Transverse colon (tissue), 4 donors: ENCODE measurements at regions not wholly inside any gene's neighbourhood (a gene's known extent, or its start where the extent isn't known, plus 50 kb on each side); places are given as distances from the start of the nearest gene placed in this dataset.

Experiments
- DNase-seq: peaks from one replicate; pipeline ENCODE4 v3.0.0-alpha.2; 2019
- H3K27ac ChIP-seq, 4 donors: fragments of 200-600 bp; sonication (generic); 2 replicates each; pipeline ENCODE4 v1.5.1; 2016 to 2018; ENCODE audit warnings: inconsistent platforms in 4 of 4
- H3K27me3 ChIP-seq: fragments of 200-600 bp; sonication (generic); 2 replicates; pipeline ENCODE4 v1.5.1; 2017; ENCODE audit warnings: inconsistent platforms
- H3K36me3 ChIP-seq, 4 donors: fragments of 200-600 bp; sonication (generic); 2 replicates each; pipeline ENCODE4 v1.5.1; 2017 to 2019; ENCODE audit warnings: inconsistent platforms in 4 of 4
- H3K4me1 ChIP-seq, 4 donors: fragments of 200-600 bp; sonication (generic); 2 replicates each; pipeline ENCODE4 v1.5.1; 2017 to 2020; ENCODE audit warnings: inconsistent platforms in 4 of 4
- H3K4me3 ChIP-seq, 4 donors: fragments of 200-600 bp; sonication (generic); 1 replicate in 1 of 4; 2 replicates in 3 of 4; pipeline versions ENCODE4 v1.5.1 to v1.6.1; 2017 to 2019; ENCODE audit warnings: inconsistent platforms in 4 of 4
- H3K9me3 ChIP-seq, 2 donors: fragments of 200-600 bp; sonication (generic); 2 replicates each; pipeline ENCODE4 v1.5.1; 2017 to 2019; ENCODE audit warnings: inconsistent platforms in 2 of 2
- EP300 ChIP-seq: sonication (generic); formaldehyde crosslinking; IDR thresholded peaks from one replicate; pipeline ENCODE4 v1.6.1; 2017; ENCODE audit warnings: antibody characterized with exemption, low read depth
- POLR2A ChIP-seq: fragments of 450-650 bp; IDR thresholded peaks from one replicate; pipeline ENCODE4 v1.6.1; 2016; ENCODE audit warnings: antibody characterized with exemption, mild to moderate bottlenecking, moderate library complexity
- POLR2AphosphoS5 ChIP-seq, 3 donors: sonication (generic); formaldehyde crosslinking; IDR thresholded peaks; one replicate each; pipeline ENCODE4 v1.6.1; 2016; ENCODE audit warnings: antibody characterized with exemption in 3 of 3
- WGBS, 2 donors: methylation state at CpG; one replicate each; pipeline ENCODE4 v1.1.5; 2018; ENCODE audit warnings: low coverage in 1 of 2; 5-methylcytosine and 5-hydroxymethylcytosine counted together
- in situ Hi-C, 4 donors: fragments of 200-750 bp; cut with MboI; loops; one replicate each; pipeline versions ENCODE4 v1.15.0 to v1.15.1; 2017; ENCODE audit warnings: low sequenced_read_pairs in 3 of 4, low pct_ligation_motif_present in 1 of 4, low pct_unique_long_range_greater_than_20kb in 1 of 4
- intact Hi-C: fragments of 100-400 bp; cut with DNase I; formaldehyde crosslinking; loops from one replicate; pipeline ENCODE4 v1.15.1; 2023; ENCODE audit warnings: low total_unique reads
- TF ChIP-seq, protein P1 (sequence below), 5 experiments: fragments of 200-600 bp in 3 of 5; fragments of 450-650 bp in 2 of 5; sonication (generic) in 3 of 5; IDR thresholded peaks; 1 replicate in 2 of 5; 2 replicates in 3 of 5; pipeline ENCODE4 v1.5.1; 2016 to 2017; ENCODE audit warnings: antibody characterized with exemption in 5 of 5, inconsistent platforms in 3 of 5, mild to moderate bottlenecking in 2 of 5, moderate library complexity in 1 of 5

DNA sequence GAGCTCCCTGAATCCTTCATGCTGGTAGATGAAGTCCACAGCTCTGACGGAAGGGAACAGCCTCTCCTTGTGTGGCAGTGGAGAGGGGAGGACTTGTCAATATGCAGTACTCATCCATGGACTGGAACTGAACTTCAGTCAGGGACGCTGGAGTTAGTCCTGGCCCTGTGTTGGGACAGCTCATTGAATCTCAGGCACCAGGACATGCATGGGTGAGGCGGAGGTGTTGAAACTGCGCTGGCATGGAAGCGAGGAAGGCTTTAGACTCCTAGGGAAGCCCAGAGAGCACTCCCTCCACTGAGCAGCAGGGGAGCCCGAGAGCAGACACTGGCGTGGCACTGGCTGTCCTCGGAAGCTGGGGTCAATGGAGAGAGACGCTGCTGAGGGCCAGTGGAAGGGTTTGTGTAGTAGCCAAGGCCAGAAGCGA, 161.3 kb upstream of the GGTLC1 start:
- H3K4me3 ChIP-seq, result no peak overlapping the region
- in situ Hi-C loops (loop anchor here in 3 of 4 donors (25.0 kb wide), 2 partner anchors 112 to 762 kb away; no protein-coding TSS in a partner anchor), intact Hi-C loops (no loop called here)
- no peak for DNase-seq
- no peaks in the 10 kb centered on the region for H3K27me3 ChIP-seq
- no peak overlapping the region for H3K27ac ChIP-seq
- H3K36me3 ChIP-seq, result no peaks in the 10 kb centered on the region
- no peak for TF ChIP-seq EP300
- TF ChIP-seq, protein P1, sequence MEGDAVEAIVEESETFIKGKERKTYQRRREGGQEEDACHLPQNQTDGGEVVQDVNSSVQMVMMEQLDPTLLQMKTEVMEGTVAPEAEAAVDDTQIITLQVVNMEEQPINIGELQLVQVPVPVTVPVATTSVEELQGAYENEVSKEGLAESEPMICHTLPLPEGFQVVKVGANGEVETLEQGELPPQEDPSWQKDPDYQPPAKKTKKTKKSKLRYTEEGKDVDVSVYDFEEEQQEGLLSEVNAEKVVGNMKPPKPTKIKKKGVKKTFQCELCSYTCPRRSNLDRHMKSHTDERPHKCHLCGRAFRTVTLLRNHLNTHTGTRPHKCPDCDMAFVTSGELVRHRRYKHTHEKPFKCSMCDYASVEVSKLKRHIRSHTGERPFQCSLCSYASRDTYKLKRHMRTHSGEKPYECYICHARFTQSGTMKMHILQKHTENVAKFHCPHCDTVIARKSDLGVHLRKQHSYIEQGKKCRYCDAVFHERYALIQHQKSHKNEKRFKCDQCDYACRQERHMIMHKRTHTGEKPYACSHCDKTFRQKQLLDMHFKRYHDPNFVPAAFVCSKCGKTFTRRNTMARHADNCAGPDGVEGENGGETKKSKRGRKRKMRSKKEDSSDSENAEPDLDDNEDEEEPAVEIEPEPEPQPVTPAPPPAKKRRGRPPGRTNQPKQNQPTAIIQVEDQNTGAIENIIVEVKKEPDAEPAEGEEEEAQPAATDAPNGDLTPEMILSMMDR (IDR thresholded peaks at IDR 0.05), result peak in 3 of 5 experiments; percentile 24 to 38 (median 37)
- H3K4me1 ChIP-seq, result no peaks in the 10 kb centered on the region
- 42 to 100% methylated on average over 1 to 10 of the region's 10 CpGs for WGBS, 2 donors
- H3K9me3 ChIP-seq, result no peaks in the 10 kb centered on the region

DNA sequence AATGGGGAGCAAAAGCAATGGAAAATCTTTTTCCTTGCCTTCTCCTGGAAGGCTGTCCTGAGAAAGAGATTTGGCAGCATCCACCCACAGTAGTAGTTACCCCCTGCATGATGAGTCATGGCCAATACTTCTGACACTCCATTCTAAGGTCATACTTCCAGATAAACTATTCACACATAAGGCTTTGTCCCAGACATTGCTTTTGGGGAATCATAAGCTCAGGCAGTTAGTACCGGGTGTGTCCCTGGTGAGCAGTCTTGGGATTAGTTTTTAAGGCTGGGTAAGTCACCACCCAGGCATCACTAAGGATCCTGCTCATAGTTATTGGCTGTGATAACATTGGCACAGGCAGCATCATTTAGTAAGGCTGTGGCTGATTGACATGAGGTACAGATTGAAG, 160.6 kb upstream of the GGTLC1 start:
- Histone ChIP-seq H3K27ac (no peak overlapping the region), H3K36me3 (no peaks in the 10 kb centered on the region), H3K27me3 (no peaks in the 10 kb centered on the region), H3K4me1 (no peaks in the 10 kb centered on the region), H3K9me3 (no peaks in the 10 kb centered on the region), H3K4me3 (no peak overlapping the region)
- no peak for DNase-seq
- in situ Hi-C loops (no loop called here), intact Hi-C loops (no loop called here)
- WGBS, 2 donors, result 84% methylated on average over 1 of the region's 1 CpG; no CpG with 5 or more reads in 1 of the 2 donors
- TF ChIP-seq, protein P1 (IDR thresholded peaks at IDR 0.05), result no peak
- no peak for TF ChIP-seq EP300
- TF ChIP-seq POLR2A, result no peak
- TF ChIP-seq POLR2AphosphoS5 (IDR thresholded peaks at IDR 0.05), result no peak

DNA sequence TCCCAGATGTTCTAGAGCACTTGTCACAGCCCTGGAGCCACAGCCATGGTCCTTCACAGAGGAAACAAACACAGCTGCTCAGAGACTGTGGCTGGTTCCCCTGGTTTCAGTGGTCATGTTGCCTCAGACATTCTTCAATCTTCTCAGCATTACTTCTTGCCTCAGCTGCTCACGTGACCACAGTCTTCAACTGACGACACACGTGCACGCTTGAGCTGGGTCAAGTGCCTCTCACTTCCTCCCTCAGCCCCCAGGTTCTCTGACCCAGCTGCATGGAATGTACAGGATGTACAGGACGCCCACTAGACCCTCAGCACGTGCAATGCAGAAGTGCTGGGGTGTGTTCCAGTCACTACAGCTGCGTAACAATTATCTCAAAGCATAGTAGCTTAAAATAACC, 159.8 kb upstream of the GGTLC1 start:
- TF ChIP-seq EP300, result peak; percentile 2
- TF ChIP-seq POLR2AphosphoS5 (IDR thresholded peaks at IDR 0.05), result no peak
- 58% methylated on average over 7 of the region's 7 CpGs; no CpG with 5 or more reads in 1 of the 2 donors for WGBS, 2 donors
- in situ Hi-C loops, result no loop called here
- no peaks in the 10 kb centered on the region for H3K9me3 ChIP-seq
- no peaks in the 10 kb centered on the region for H3K36me3 ChIP-seq
- no peak overlapping the region for H3K4me3 ChIP-seq
- intact Hi-C loops, result no loop called here
- H3K27me3 ChIP-seq, result no peaks in the 10 kb centered on the region
- H3K4me1 ChIP-seq, result no peaks in the 10 kb centered on the region
- H3K27ac ChIP-seq, result no peak overlapping the region
- DNase-seq, result peak; percentile 45

DNA sequence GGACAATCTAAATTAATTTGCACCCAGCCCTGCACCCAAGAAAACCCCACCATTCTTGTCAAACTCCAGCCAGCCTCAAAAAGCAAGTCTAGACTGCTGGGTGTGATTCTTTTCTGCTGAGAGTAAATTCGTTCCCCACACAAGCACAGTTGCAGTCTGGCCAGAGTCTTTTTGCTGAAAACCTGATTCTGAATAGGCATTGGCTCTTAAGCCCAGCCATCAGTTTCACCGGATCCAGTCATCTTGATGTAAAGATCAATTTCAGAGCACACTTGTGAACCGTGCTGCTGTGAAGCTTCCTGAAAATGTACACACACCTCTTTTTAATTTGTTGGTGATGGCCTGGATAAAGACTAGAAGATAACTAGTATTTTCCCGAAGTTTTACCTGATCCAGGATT, 159.4 kb upstream of the GGTLC1 start:
- H3K9me3 ChIP-seq, result no peaks in the 10 kb centered on the region

More for the DNA sequence above, 159.4 kb upstream of the GGTLC1 start:
- TF ChIP-seq, protein P1 (IDR thresholded peaks at IDR 0.05), result no peak
- TF ChIP-seq POLR2AphosphoS5 (IDR thresholded peaks at IDR 0.05) (no peak), POLR2A (no peak), EP300 (no peak)
- no peak for DNase-seq
- in situ Hi-C loops (no loop called here), intact Hi-C loops (no loop called here)
- Histone ChIP-seq H3K36me3 (no peaks in the 10 kb centered on the region), H3K27me3 (no peaks in the 10 kb centered on the region), H3K4me1 (no peaks in the 10 kb centered on the region), H3K27ac (no peak overlapping the region), H3K4me3 (no peak overlapping the region)
- WGBS, 2 donors, result 53 to 61% methylated on average over 2 to 4 of the region's 4 CpGs
